Muscle layer of duodenum (tissue), 2 donors: ENCODE measurements at regions not wholly inside any gene's neighbourhood (a gene's known extent, or its start where the extent isn't known, plus 50 kb on each side); places are given as distances from the start of the nearest gene placed in this dataset.

Source experiments
- H3K27ac ChIP-seq: one replicate; pipeline ENCODE4 v1.7.0; 2013; ENCODE audit warnings: mild to moderate bottlenecking, low read length
- H3K27me3 ChIP-seq: one replicate; pipeline ENCODE4 v1.7.0; 2013; ENCODE audit warnings: low read depth, mild to moderate bottlenecking, control low read depth, low read length
- H3K36me3 ChIP-seq, 2 donors: one replicate each; pipeline ENCODE4 v1.7.0; 2013; ENCODE audit warnings: low read length in 2 of 2, control low read depth in 1 of 2, mild to moderate bottlenecking in 1 of 2; ENCODE audit not compliant: insufficient read depth in 2 of 2, control insufficient read depth in 1 of 2
- H3K4me1 ChIP-seq, 2 donors: one replicate each; pipeline ENCODE4 v1.7.0; 2013; ENCODE audit warnings: low read length in 2 of 2, mild to moderate bottlenecking in 2 of 2, control low read depth in 1 of 2, moderate library complexity in 1 of 2; ENCODE audit not compliant: insufficient read depth in 2 of 2, control insufficient read depth in 1 of 2
- H3K4me3 ChIP-seq, 2 donors: one replicate each; pipeline ENCODE4 v1.7.0; 2013; ENCODE audit warnings: low read length in 2 of 2, low read depth in 1 of 2, mild to moderate bottlenecking in 1 of 2
- H3K9me3 ChIP-seq, 2 donors: one replicate each; pipeline ENCODE4 v1.7.0; 2013; ENCODE audit warnings: low read length in 2 of 2, control low read depth in 1 of 2, mild to moderate bottlenecking in 1 of 2; ENCODE audit not compliant: control insufficient read depth in 1 of 2
- donor health status: healthy.

DNA sequence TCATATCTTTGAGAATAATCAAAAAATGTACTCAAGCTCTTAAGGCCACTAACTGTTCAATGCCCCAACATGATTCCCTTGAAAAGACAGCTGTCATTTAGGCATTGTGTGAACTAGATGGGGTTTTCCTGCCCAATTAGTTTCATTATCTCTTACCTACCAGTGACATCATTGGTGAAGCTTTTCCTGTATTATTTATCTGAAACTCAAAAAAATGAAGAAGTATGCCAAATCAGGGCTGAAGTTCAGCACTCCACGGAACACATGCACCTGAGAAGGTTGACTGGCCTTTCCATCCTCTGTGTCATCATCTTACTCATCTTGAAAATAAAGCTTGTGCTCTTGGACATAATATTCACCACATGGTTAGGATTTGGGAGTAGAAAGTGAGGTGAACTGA lies 126.4 kb downstream of the TXNL1 start:
- Histone ChIP-seq H3K4me1 (no peaks in the 10 kb centered on the region), H3K36me3 (no peaks in the 10 kb centered on the region), H3K9me3 (no peaks in the 10 kb centered on the region), H3K4me3 (no peak overlapping the region), H3K27ac (no peak overlapping the region), H3K27me3 (no peaks in the 10 kb centered on the region)

DNA sequence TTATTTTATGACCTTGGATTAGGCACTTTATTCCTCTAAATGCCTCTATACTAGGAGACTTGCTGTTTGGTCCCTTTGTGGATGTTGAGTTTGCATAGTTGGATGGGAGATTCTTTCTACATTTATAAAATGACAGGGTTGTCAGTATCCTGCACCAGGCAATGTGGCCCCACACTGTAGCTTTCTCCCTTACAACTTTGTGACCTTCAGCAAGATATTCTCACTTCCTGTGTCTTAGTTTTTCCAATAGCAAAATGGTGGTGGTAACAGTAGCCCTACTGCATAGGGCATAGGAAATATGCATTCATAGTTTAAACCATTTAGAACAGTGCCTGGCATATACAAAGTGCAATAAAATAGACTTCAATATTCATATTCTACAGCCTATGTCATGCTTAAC lies 128.3 kb downstream of the TXNL1 start:
- H3K27me3 ChIP-seq = no peaks in the 10 kb centered on the region
- H3K36me3 ChIP-seq = no peaks in the 10 kb centered on the region
- no peak overlapping the region for H3K4me3 ChIP-seq
- H3K27ac ChIP-seq = no peak overlapping the region
- no peaks in the 10 kb centered on the region for H3K4me1 ChIP-seq
- H3K9me3 ChIP-seq = no peaks in the 10 kb centered on the region

DNA sequence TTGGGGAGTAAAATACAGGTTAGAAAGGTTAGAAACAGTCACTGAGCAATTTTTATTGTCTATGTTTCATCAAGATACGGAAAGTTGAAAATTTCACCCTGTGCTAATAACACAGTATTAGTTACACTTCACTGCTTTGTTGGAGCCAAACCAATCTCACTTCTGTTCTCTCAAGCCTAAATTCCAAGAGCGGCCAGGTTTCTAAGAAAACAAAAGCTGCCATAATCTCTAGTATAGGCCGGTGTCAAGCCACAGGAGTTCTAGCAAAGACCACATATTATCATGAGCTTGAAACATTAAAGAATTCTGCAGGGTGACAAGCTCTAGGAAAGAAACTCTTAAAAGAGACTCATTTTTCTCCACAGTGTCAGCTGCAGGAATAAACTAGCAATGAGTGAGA lies 128.7 kb downstream of the TXNL1 start:
- Histone ChIP-seq H3K9me3 (no peaks in the 10 kb centered on the region), H3K4me1 (no peaks in the 10 kb centered on the region), H3K27me3 (no peaks in the 10 kb centered on the region), H3K27ac (no peak overlapping the region), H3K36me3 (no peaks in the 10 kb centered on the region), H3K4me3 (no peak overlapping the region)

DNA sequence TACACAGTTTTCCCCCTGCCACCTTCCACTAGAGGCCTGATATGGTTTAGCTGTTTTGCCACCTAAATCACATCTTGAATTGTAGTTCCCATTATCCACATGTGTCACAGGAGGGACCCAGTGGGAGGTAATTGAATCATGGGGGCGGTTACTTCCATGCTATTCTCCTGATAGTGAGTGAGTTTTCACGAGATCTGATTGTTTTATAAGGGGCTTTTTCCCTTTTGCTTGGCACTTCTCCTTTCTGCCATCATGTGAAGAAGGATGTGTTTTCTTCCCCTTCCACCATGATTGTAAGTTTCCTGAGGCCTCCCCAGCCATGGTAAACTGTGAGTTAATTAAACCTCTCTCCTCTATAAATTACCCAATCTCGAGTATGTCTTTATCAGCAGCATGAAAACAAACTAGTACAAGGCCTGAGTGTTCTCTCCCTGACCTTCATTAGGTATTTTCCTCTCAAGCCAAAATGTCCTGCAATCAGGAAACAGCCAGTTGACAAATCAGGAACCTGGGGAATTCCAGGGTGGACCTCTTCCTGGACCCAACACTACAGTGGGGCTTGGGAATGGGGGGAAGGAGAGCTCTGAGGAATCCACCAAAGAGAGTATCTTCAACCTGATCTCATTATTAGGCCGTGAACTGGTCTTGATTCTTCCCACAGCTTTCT lies 129.9 kb downstream of the TXNL1 start:
- Histone ChIP-seq H3K27ac (no peak overlapping the region), H3K4me1 (no peaks in the 10 kb centered on the region), H3K27me3 (no peaks in the 10 kb centered on the region), H3K36me3 (no peaks in the 10 kb centered on the region), H3K4me3 (no peak overlapping the region), H3K9me3 (no peaks in the 10 kb centered on the region)

DNA sequence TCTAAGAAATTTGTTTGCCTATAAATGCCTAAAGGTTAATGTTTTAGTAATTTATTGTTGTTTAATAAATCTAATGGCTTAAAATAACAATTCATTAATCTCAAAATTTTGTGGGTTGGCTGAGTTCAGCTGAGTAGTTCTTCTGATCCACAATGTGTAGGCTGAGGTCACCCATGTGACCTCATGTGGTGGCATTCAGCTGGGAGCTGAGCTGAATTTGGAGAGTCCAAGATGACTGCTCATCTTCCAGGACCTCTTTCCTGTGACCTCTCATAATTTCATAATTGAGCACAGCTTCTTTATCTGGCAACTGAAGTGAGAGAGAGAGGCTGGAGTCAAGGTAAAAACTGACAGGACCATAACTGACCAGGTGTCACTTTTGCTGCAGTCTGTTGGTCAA lies 132.4 kb downstream of the TXNL1 start:
- Histone ChIP-seq H3K4me3 (no peak overlapping the region), H3K36me3 (no peaks in the 10 kb centered on the region), H3K27me3 (no peaks in the 10 kb centered on the region), H3K9me3 (no peaks in the 10 kb centered on the region), H3K27ac (no peak overlapping the region), H3K4me1 (peaks cover 0 to 3% of the 10 kb centered on the region in 2 donors)

DNA sequence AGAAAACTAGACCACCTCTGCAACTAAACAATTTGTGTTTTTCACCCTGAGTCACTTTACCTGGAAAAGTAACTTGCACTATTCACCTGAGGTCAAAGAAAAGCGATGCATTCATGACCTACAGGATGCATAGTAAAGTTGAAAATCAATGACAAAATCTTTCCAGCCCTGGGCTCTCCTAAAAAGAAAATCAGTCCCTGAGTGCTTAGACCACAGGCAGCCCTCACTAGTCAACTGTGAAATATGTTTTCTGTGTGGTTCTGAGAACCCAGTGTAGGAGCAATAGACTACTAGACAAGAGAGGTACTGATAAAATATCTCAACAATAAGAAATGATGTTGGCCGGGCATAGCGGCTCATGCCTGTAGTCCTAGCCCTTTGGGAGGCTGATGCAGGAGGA lies 133.1 kb downstream of the TXNL1 start:
- H3K4me1 ChIP-seq = peaks cover 0 to 3% of the 10 kb centered on the region in 2 donors
- H3K9me3 ChIP-seq = no peaks in the 10 kb centered on the region
- no peaks in the 10 kb centered on the region for H3K27me3 ChIP-seq
- no peaks in the 10 kb centered on the region for H3K36me3 ChIP-seq
- no peak overlapping the region for H3K4me3 ChIP-seq
- H3K27ac ChIP-seq = no peak overlapping the region

DNA sequence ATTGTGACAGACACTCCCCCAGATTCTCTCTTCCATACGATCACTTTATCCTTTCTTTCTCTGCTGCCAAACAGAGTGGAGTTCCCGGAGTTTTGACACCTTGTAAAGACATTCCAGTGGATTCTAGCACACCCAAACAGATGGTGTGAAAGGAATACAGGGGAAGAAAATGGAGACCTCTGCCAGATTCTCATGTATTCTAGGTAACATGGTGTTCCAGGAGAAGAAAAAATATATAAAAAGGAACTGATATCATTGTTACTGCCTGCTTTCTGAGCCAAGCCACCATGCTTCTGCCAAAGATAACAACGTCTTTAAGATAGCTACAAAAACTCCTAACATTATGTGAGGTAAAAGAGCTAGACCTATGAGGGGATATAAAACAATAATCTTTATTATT lies 136.5 kb downstream of the TXNL1 start:
- no peaks in the 10 kb centered on the region for H3K9me3 ChIP-seq
- H3K4me3 ChIP-seq = no peak overlapping the region
- no peaks in the 10 kb centered on the region for H3K27me3 ChIP-seq
- H3K4me1 ChIP-seq = peaks cover 0 to 3% of the 10 kb centered on the region in 2 donors
- no peaks in the 10 kb centered on the region for H3K36me3 ChIP-seq
- no peak overlapping the region for H3K27ac ChIP-seq

DNA sequence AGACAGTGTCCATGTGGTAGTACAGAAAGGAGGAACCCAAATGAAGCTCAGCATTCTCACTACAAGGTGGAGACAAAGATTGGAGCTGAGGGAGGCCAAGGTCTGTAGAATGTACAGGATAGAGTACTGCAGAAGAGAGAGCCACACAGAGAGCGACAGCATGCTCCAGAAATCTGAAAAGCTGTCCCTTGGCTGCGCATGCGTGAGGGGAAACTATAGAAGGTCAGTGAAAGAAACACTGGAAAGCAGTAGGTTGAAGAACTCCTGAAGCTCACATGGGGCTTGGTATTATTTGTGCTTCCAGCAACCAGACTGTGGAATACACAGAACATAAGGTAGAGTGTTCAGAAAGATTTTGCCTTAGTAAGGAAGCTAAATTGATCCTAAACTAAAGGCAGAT lies 142.5 kb downstream of the TXNL1 start:
- Histone ChIP-seq H3K36me3 (no peaks in the 10 kb centered on the region), H3K4me3 (no peak overlapping the region), H3K9me3 (peaks cover 0 to 10% of the 10 kb centered on the region in 2 donors), H3K27me3 (no peaks in the 10 kb centered on the region), H3K4me1 (no peaks in the 10 kb centered on the region), H3K27ac (no peak overlapping the region)

DNA sequence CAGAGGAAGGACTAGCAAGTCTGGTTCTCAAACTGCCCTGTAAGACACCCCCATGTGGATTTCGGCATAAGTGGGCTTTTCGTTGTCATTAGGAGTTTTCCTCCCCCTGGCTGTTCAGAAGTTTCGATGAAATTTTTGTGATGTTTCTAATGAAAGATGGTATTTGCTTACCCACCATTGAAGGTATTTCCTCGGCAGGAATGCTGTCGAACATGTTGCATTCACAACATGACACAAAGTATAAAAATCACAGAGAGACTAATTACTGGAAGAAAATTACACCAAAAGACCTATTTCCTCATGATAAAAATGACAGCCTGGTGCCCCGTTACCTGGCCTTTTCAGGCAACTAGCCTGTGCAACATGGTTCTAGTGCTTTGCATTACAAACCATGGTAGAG lies 144.9 kb downstream of the TXNL1 start:
- no peak overlapping the region for H3K4me3 ChIP-seq
- peaks cover 0 to 10% of the 10 kb centered on the region in 2 donors for H3K9me3 ChIP-seq
- no peaks in the 10 kb centered on the region for H3K4me1 ChIP-seq
- no peaks in the 10 kb centered on the region for H3K27me3 ChIP-seq
- no peak overlapping the region for H3K27ac ChIP-seq
- H3K36me3 ChIP-seq = no peaks in the 10 kb centered on the region

DNA sequence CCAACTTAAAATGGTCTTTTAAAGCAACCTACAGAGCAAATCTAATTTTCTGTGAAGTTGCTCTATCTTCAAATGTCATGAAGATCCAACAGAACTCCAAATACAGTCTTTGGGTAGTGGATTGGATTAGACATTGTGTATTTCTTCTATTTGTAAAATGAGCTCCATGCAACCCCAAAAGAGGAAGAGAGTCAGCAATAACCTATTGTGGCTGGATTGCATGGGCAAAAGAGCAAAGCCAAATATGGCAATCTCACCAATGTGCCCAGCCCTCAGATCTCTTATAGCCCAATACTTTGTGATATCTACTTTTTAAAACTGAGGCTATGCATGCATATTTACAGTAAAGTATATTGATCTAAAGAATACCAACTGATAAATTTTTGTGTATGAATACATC lies 146.3 kb downstream of the TXNL1 start:
- no peaks in the 10 kb centered on the region for H3K4me1 ChIP-seq
- H3K27me3 ChIP-seq = no peaks in the 10 kb centered on the region
- peaks cover 0 to 10% of the 10 kb centered on the region in 2 donors for H3K9me3 ChIP-seq
- H3K27ac ChIP-seq = no peak overlapping the region
- H3K36me3 ChIP-seq = no peaks in the 10 kb centered on the region
- no peak overlapping the region for H3K4me3 ChIP-seq

DNA sequence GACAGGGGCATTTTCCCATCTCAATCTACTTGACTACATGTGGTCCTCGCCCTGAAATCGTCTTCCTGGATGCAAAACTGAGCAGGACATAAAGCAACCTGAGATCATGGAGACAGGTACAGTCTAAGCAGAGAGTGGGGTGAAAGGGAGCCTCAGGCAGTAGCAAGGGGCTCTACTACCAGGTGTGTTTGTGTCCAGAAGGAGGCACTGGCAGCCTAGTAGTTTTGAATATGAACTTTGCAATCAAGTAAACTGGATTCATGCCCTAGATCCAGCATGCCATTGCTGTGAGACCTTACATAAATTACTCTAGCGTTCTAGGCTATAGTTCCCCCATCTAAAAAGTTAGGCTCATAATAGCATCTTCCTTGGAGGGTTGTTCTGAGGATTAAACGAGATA lies 147.4 kb downstream of the TXNL1 start:
- Histone ChIP-seq H3K27me3 (no peaks in the 10 kb centered on the region), H3K27ac (no peak overlapping the region), H3K9me3 (peaks cover 0 to 3% of the 10 kb centered on the region in 2 donors), H3K4me1 (no peaks in the 10 kb centered on the region), H3K36me3 (no peaks in the 10 kb centered on the region), H3K4me3 (no peak overlapping the region)

DNA sequence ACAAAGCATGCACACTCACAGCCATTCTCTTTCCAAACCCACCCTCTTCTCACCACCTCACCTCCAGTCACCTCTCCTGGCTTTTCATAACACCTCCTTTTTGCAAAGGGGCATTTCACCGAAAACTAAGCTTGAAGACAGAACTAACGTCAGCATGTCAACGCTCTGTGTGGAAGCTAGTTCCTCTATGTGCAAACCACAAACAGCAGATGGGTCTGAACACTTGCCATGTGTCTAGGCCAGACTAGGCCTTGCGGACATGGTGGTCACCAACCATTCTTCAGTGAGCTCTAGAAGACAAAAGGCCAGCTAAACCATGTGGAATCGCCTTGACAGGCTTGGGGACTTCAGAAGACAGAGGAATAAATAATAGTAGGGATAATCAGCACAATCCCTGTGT lies 148.5 kb downstream of the TXNL1 start:
- Histone ChIP-seq H3K27ac (no peak overlapping the region), H3K36me3 (no peaks in the 10 kb centered on the region), H3K4me1 (no peaks in the 10 kb centered on the region), H3K4me3 (no peak overlapping the region), H3K9me3 (no peaks in the 10 kb centered on the region), H3K27me3 (no peaks in the 10 kb centered on the region)
